Suppressor macrophage treated with lipopolysaccharide for 4 hours (primary cell): ENCODE measurements at regions not wholly inside any gene's neighbourhood (a gene's known extent, or its start where the extent isn't known, plus 50 kb on each side); places are given as distances from the start of the nearest gene placed in this dataset.
A peak's percentile ranks its signal among the peaks of the same experiment; 100 is the strongest.

Source experiments
- DNase-seq: peaks from one replicate; pipeline ENCODE4 v3.0.0-alpha.2; 2020

DNA sequence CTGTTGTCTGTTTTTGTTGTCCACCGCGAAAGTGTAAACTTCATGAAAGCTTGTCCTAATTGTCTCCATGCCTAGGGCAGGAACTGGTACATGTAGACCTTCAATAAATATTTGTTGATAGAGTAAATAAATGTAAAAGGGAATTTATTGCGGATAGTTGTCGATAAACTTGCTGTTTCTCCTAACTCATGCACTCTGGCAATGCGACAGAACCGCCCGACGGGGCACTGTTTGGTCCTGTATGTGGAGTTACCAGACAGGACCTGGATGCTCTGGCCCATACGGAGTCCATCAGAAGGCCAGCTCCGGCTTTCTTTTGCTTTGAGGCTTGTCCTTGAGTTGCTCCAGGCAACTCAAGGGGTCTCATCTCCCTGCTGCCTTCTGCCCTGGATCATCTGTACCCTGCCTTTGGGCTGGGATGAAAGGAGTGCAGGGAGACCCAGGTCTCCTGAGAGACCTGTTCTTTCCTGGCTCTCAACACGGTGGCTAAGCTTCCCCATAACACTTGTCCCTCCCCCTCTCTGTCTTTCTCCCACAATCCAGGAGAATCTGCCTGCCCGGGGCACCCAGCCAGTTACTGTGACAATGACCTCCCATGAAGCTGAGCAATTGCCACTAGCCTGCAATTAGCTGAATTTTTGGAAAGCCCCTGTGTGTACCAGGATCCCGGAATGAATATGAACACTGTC, 149.5 kb upstream of the PTCH1 start:
- DNase-seq: no peak

DNA sequence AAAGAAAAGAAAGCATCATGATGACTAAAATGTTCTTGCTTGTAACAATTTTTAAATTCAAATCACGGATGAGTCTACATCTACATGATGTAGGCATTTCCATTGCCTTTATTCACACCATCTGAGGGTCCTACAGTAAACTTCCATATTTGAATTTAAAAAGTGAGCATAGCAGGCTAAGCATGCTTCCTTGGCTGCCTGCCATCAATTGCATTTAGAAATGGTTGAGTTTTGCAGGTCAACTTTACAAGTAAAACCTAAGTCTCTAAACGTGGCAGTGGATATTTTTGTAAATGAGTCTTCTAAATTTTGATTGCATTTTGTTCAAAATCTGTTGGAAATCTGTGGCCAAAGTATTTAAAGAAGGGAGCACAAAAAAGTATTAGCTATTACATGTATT, 136.5 kb upstream of the PTCH1 start:
- DNase-seq: no peak

DNA sequence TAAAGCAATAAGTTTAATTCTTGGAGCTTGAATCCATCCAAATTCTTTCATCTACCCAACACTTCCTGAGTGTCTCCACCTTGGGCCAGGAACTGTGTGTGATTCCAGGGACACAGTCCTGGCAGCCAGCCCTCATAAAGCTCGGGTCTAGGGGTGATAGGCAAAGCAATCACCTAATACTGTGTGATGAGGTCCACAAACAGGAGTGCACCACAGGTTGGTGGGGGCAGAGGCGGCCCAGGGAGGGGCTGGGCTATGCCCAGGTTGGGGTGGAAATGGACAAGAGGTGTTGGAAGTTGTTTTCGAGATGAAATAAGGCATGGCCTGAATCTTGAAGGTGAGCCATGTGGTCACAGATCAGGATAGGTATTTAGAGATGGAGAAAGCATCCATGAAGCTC, 133.9 kb upstream of the PTCH1 start:
- no peak for DNase-seq

DNA sequence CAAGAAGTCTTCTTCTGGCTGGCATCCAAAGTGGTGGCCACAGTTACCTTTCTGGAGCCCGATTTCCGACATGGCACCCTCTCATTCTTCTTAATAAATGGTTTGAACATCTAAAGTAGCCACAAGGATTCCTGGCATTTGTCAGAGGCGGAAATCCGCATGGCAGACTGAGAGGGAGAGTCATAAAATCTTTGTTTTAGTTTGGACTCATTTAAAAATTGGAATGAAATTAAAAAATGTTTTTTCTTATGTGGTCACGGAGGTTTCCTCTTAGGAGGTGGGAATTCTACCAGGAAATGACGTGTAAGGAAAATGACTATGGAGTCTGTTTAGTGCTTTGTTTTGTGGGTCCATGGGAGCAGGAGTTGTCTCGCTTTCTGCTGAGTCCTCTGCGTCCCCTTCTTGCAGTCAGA, 133.0 kb upstream of the PTCH1 start:
- no peak for DNase-seq

DNA sequence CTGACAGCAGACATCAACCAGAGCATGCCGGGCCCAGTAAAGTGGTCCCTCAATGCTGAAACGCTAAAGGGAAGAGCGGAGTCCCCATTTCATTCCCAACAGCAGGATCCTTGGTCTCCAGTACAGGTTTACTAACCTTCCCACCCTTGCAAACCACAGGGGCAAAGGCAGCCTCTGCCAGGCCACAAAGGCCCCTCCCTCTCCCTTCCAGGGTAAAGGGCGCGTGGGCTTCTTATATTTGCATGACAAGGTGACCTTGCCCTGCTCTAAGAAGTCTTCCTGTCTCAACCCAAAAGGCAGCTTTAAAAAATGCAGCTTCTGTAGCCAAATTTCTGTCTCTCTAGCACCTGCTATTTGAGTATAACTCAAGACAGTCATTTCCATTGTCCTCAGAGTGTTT, 131.5 kb upstream of the PTCH1 start:
- no peak for DNase-seq

DNA sequence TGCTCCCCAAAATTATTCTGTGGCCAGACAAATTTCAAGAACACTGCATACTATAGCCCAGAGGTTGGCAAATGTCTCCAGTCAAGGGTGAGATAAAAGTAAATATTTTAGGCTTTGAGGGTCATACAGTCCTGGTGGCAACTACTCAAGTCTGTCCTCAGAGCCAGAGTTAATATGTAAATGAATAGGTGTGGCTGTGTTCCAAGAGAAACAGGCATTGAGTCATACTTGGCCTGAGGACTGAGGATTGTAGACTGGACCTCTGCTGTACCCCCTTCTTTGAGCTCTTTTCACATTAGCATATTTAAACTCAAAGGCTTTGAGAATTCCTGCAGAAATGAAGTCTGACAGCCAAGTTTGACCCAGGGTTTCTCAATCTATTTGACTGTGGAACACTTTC, 129.2 kb upstream of the PTCH1 start:
- DNase-seq: no peak

DNA sequence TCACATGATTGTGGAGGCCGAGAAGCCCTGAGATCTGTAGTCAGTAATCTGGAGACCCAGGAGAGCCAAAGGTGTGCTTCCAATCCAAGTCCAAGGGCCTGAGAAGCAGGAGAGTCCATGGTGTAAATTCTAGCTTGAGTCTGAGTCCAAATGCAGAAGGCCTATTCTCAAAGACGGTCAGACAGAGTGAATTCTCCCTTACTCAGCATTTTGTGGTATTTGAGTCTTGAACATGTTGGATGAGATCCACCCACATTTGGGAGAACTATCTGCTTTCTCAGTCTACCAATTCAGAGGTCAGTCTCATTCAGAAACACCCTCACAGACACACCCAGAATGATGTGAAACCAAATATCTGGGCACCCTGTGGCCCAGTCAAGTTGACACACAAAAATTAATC, 128.8 kb upstream of the PTCH1 start:
- DNase-seq: no peak

DNA sequence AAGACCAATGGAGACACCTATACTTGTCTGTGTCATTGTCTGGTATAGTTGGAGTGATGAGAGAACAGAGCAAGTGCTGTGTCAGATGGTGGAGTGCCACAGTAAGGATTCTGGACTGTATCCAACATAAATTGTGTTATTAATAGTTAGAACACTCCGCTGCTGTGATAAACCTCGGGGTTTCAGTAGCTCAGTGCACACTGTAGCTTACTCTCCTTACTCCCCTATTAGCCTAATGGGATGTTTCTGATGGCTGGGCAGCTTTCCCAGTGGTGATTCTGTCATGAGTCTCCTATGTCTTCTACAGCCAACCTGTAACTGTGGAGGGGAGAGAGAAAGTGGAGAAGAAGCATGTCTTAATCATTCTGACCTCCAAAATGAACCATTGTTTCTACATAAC, 127.6 kb upstream of the PTCH1 start:
- DNase-seq: no peak

DNA sequence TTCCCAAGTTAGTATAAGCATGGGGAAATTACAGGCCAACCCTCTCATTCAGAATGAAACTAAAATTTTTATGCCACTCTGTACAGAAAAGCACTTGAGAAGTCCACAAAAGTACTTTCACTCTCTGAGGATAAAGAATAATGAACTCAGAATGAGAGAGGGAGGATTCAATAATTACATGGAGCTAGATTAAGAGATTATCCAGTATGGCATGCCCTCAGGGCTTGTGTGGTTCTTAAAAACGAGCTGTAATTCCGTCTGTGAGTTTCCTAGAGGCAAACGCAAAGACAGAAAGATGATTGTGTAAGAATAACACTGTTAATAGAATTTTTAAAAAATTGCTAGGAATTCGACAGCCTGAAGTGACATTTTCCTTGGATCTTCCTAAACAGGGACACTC, 126.8 kb upstream of the PTCH1 start:
- DNase-seq: no peak

DNA sequence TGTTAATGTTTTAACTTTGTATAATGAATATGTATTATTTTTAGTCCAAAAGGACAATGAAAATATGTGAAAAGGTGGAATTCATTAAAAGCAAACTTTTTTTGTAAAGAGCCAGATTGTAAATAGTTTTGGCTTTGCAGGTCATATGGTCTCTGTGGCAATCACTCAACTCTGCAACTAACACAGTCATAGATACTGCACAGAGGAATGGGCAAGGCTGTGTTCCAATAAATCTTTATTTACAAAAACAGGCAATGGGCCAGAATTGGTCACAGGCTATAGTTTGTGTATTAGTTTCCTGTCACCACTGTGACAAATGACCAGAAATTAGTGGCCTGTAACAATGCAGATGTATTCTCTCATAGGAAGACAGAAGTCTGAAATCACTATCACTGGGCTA, 125.4 kb upstream of the PTCH1 start:
- no peak for DNase-seq

DNA sequence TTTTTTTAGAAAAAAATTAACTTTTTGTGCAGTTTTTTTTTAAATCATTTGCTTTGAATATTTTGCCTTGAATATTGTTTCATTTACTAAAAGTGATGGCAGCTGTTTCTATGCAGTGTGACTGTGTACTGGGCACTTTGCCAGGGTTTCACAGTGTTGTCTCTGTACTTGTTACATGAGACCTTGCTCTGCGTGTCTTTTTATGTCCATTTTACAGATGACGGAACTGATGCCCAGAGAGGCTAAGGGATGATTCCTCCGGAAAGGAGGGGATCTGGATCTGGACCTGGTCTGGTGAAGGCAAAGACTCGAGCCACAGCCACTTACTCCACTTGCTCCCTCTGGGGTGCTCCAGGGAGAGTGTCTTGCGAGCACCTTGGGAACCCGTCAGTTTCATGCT, 124.8 kb upstream of the PTCH1 start:
- DNase-seq: no peak

DNA sequence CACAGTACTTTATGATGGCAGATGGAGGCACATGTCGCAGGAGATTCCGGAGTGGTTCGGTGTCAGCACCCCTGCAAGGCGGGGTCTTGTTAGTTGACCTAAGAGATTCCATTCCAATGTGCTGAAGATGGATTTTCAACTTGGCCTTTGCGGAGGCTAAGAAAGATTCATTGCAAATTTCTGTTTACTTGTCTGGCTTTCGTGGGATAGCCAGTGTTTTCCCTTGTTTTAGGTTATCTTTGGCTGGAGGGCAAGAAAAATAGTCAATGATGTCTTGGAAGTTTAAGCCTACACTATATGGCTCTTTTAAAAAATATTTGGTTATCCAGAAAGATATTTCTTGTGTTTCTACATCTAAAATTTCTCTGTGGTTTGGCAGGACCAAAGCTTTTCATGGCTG, 123.6 kb upstream of the PTCH1 start:
- DNase-seq: no peak

DNA sequence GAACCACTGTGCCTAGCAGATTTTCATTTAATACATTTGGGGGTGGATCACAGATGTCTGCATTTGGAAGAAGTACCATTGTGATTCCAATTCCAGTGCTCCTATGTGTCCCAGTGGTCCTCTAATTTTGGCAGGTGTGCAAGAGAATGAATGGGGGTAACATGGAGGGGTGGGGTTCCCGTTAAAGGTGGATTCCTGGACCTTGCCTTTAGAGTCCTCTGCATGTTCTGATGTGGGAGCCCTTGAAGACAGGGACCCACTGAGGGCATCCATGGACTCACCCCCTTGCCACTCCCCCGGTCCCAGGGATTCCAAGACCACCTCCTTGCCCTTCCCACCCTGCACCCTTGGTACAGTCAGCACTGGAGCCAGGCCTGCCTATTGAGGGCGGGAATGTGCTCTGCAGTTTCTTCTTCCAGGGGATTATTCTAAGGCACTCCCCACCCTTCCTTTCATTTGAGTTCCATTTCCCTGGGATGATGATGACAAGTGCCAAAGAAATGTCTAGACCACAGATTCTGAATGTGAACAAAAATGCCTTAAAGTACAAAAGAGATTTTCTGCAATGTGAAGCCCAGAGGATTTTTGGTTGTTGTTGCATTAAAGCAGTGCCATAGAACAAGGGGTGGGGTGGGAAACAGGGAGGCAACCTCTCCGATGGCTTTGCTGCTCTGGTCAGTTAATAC, 119.4 kb upstream of the PTCH1 start:
- DNase-seq: no peak

DNA sequence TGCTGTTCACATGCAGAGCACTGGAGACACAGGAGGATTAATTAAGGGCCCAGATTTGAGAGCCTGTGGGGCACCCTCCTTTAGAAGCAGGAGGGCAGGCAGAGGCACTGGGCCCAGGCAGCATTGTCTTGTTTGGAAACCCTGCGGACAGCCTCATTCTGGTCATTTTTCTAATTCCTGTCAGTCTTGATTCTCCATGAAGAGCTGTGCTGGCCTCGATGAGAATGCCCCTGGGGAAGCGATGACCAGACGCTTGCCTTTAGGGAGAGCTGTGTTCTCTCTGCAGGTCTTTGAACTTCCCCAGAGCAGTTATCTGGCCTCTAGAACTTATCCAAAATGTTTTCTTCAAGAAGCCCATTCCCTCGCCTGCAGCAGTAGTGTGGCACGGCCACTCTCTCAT, 117.8 kb upstream of the PTCH1 start:
- DNase-seq: no peak

DNA sequence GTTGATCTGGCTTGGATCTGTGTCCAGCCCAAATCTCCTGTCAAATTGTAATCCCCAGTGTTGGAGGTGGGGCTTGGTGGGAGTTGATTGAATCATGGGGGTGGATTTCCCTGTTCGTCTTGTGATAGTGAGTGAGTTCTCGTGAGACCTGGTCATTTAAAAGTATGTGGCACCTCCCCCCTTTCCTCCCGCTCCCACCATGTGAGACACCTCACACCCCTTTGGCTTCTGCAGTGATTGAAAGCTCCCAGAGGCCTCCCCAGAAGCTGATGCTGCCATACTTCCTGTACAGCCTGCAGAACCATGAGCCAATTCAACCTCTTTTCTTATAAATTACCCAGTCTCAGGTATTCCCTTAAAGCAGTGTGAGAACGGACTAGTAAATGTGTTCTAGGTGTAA, 117.3 kb upstream of the PTCH1 start:
- no peak for DNase-seq

DNA sequence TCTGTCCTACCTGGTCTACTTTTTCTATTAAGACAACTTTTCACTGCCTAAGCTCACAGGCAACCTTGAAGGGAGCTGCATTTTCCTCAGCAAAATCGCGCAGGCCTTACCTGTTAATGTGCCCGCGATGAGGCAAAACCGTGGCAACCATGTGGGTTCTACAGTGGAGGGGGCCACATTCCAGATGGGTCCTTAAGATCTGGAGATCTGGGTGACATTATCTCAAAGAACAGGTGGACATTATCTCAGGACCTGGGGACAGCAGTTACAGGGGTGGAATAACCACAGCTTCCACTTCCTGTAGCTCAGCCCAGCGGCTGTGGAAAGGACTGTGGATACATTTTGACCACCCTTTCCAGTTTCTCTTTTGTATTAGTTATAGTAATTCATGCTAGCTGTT, 112.8 kb upstream of the PTCH1 start:
- DNase-seq: no peak

DNA sequence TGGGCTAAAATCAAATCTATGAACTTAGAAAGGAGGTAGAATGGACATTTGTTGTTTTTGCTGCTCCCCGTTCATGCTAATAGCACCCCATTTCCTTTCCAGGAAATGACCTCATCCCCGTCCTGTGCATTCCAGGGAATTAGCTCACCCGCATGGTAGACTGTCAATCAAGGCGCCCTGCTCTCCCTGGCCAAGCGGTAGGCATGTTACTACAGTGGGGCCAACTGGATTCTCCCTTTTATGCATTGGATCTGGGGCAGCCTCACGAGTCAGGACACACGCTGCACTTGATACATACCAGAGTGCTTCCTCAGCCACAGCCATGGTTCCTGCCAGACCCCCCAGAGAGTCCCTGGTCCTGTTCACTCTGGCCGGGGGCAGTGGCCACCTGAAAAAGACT, 111.0 kb upstream of the PTCH1 start:
- DNase-seq: no peak

DNA sequence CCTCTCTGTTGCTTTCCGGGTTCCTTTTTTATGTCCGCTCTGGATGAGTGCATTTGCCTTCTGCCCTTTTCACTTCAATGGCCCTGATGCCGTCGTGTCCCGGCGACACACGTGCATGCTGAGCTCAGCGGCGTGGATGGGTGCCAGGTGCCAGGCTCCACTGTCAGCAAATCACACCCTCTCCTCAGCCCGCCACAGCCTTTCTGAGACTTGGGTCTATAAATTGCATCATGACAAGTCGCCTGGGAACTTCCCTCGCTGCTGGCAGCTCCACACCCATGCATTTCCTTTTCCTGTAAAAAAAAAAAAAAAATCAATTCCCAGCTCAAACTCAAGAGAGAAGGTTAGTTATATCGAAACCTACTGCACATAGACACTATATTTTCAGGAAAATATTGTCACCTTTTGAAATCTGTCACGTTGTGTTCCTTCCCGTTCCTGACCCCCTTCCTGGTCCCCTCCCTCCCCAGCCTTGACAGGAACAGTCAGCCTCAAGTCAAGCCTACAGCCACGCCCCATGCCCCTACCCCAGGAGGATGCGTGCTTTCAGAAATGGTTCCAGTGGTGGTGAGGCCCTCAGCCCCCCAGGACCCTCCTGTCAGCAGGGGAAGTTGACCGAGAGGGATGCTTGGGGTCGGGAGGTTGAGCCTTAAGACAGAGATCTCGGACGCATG, 110.3 kb upstream of the PTCH1 start:
- peak; percentile 58 for DNase-seq

DNA sequence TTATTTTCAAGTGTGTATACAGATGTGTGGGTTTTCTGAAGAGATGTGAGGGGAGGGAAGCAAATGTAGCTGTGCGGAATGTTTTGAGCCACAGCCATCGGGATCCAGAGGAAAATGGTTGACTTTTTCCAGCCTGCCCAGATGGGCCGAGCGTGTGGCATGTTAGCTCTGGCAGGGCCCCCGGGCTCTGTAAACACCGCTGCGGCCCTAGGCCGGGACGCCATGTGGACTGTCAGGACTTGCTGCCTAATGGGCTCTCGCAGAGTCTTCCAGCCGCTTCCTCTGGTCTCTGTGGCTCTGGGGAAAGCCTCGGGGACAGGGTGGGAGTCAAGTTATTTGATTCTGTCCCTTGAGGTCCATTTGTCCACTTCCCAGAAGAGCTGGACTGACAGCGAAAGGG, 109.6 kb upstream of the PTCH1 start:
- DNase-seq: no peak

DNA sequence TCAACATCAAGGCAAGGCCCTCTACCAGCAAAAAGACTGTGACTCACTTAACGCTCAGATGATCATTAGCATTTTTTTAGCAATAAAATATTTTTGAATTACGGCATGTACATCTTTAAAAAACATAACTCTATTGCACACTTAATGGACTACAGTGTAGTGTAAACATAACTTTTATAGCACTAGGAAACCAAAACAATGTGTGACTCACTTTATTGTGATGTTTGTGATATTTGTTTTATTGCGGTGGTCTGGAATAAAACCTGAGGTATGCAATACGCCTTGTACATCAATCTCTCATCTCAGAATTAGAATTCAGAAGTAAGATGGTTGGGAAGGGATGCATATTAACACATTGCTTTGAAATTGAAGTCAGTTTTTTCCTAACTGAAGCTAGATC, 106.9 kb upstream of the PTCH1 start:
- no peak for DNase-seq

DNA sequence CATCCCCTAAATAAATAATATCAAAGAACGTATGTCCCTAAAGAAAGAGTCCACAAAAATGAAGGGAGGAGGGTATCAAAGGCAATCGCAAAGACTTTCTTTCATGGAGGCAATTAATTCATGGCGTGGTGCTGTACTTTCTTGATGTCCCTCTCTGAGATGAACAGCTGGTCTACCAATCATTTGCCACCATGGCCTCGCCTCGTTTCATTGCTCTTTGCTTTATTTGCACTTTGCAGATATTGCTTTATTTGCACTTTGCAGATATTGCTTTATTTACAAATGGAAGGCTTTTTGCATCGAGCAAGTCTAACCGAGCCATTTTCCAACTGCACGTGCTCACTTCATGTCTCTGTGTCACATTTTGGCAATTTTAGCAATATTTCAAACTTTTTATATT, 104.0 kb upstream of the PTCH1 start:
- no peak for DNase-seq

DNA sequence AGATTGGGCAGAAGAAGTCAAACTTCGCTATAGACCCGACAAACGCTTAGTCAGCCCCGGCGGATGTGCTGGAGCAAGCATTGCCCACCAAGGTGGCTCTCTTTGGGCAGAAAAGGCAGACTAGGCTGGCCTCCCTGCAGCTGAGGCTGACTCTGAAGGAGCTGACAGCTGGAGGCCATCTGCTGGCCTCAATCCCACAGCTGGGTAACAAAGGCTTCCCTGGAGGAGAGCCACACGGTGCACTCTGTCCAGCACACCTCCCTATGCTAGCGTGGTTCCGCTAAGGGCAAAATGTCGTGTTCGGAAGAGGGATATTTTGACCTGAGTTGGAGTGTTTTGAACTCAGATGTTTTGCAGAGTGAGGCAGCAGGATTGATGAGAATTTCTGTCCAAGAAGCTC, 103.5 kb upstream of the PTCH1 start:
- no peak for DNase-seq

DNA sequence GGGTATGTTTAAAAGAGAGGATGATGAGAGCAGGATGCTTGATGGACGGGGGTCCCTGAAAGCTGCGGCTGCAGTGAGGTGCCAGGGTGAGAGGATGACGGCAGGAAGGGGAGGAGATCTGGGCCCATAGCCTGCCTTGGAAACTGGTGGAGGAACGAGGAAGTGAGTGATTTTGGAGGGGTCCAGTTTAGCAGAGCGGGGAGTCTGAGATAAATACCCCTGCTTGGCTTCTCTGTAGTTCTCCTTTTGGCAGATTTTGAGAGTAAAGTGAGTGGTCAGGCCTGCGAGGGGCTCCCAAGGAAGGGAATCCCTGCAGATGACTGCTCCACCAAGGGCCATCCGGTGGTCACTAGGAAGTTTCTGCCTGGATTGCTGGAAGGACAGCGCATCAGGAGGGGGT, 98.5 kb upstream of the PTCH1 start:
- DNase-seq: no peak

DNA sequence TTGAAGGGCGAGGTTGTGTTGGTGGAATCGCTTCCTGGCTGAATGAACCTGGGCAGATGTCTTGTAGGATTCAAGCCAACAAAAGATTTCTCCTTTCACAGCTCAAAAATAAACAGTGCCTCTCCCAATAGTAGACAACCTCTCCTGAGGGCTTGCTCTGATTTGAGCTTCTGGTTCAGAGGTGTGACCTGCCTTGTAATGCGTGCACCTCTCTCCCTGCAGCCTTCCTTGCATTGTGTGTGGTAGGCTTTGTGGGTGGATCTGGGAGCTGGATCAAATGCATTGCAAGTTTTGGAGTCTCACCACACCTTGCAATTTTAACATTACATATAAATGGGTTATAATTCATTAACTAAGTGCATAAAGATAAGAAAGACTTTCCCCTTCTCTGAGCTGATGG, 96.9 kb upstream of the PTCH1 start:
- no peak for DNase-seq

DNA sequence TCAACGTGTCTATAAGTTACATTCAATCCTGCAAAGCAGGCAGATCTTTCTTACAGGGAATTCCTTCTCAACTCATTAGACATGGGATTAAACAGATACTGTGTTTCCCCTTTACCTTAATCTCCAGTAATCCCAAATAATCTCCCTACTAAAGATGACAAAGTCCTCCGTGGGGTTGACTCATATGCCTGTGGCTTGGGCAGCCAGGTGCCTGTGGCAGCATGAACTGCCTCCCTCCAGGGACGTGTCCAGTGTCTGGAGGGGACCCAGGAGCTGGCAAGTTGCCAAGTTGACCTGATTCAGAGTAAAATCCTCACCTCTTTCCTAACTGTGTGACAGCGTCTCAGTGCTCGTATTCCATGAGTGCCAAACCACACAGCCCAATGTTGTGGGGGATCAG, 94.6 kb upstream of the PTCH1 start:
- DNase-seq: no peak
